K562 (cell line): ENCODE measurements at regions not wholly inside any gene's neighbourhood (a gene's known extent, or its start where the extent isn't known, plus 50 kb on each side); places are given as distances from the start of the nearest gene placed in this dataset.
"Not testable (repeated sequence)": the region's sequence is repeated elsewhere in the genome, so short reads cannot be mapped to it uniquely, and the experiment has no call there.

Experiments used
- ATAC-seq: fragments of 200-7000 bp; cut with Tn5 transposase; 3 replicates; pipeline ENCODE4 v1.9.1; 2020; ENCODE audit warnings: moderate library complexity
- BruUV-seq: library from RNA; stranded (reverse); fragments of 400-500 nt; replicated peaks from 2 replicates; lab custom pipeline; 2021; lab: Mats Ljungman, UMichigan
- CTCF ChIA-PET: fragments of 300-600 bp; formaldehyde crosslinking; extraction: SDS; loops from one replicate; lab custom pipeline; 2021; ENCODE audit warnings: low intra/inter-chr PET ratio; lab: Yijun Ruan, JAX
- POLR2A ChIA-PET: fragments of 300-600, 350-650 bp; sonication (Branson Sonifier 250); formaldehyde crosslinking; extraction: SDS; loops from one replicate; lab custom pipeline; 2021; ENCODE audit warnings: antibody characterized with exemption, inconsistent platforms; lab: Yijun Ruan, JAX
- DNase-seq, 4 experiments: peaks; one replicate each; pipeline versions ENCODE4 v3.0.0 to v3.0.0-alpha.2; 2011 to 2018; ENCODE audit warnings: low spot score in 3 of 4, mixed read lengths in 3 of 4; ENCODE audit errors: extremely low read depth in 1 of 4
- FAIRE-seq: peaks from 2 replicates; lab custom pipeline; 2011; peaks lifted over from hg19 to GRCh38; lab: Jason Lieb, UNC
- H2AFZ ChIP-seq: 2 replicates; pipeline ENCODE4 v1.6.0; 2011; ENCODE audit warnings: low read depth, low read length, control low read depth, inconsistent platforms
- H3K27ac ChIP-seq: fragments of 200-600 bp; 3 replicates; pipeline ENCODE4 v1.8.0; 2011; ENCODE audit warnings: low read depth, mild to moderate bottlenecking, control low read depth, inconsistent platforms, low read length, moderate library complexity, mixed read lengths; ENCODE audit errors: extremely low read depth
- H3K27me3 ChIP-seq, 2 experiments: fragments of 300-600 bp in 1 of 2; 2 replicates in 1 of 2; 3 replicates in 1 of 2; pipeline versions ENCODE4 v1.6.0 to v1.8.0; 2011; ENCODE audit warnings: inconsistent platforms in 2 of 2, low read length in 2 of 2, mild to moderate bottlenecking in 1 of 2, mixed read lengths in 1 of 2, moderate library complexity in 1 of 2; ENCODE audit not compliant: control insufficient read depth in 2 of 2, insufficient read depth in 2 of 2
- H3K36me3 ChIP-seq: fragments of 300-600 bp; 3 replicates; pipeline ENCODE4 v1.8.0; 2011; ENCODE audit warnings: mild to moderate bottlenecking, low read length, inconsistent platforms; ENCODE audit not compliant: control insufficient read depth, insufficient read depth
- H3K4me1 ChIP-seq, 2 experiments: fragments of 200-600 bp in 1 of 2; replicated peaks in 1 of 2; 2 replicates in 1 of 2; 3 replicates in 1 of 2; pipeline versions ENCODE4 v1.5.1 to v1.8.0; 2011; ENCODE audit warnings: inconsistent platforms in 2 of 2, low read length in 2 of 2, mild to moderate bottlenecking in 1 of 2, mixed read lengths in 1 of 2, moderate library complexity in 1 of 2; ENCODE audit not compliant: control insufficient read depth in 2 of 2, insufficient read depth in 2 of 2
- H3K4me2 ChIP-seq: 2 replicates; pipeline ENCODE4 v1.6.1; 2011; ENCODE audit warnings: low read length, control low read depth, inconsistent platforms, mixed read lengths; ENCODE audit not compliant: insufficient read depth
- H3K4me3 ChIP-seq: fragments of 200-600 bp; sonication (generic), shearing (Covaris generic); 2 replicates; pipeline ENCODE4 v1.5.1; 2016; ENCODE audit warnings: control low read depth, inconsistent platforms
- H3K79me2 ChIP-seq: fragments of 200-600 bp; 3 replicates; pipeline ENCODE4 v1.8.0; 2011; ENCODE audit warnings: low read length, inconsistent platforms; ENCODE audit not compliant: control insufficient read depth, insufficient read depth
- H3K9ac ChIP-seq, 2 experiments: 2 replicates each; pipeline versions ENCODE4 v1.6.0 to v1.6.1; 2011; ENCODE audit warnings: low read depth in 2 of 2, low read length in 2 of 2, control low read depth in 1 of 2, inconsistent platforms in 1 of 2, mild to moderate bottlenecking in 1 of 2, mixed read lengths in 1 of 2; ENCODE audit not compliant: insufficient read depth in 1 of 2
- H3K9me1 ChIP-seq: one replicate; pipeline ENCODE4 v1.6.0; 2011; ENCODE audit warnings: inconsistent platforms, mild to moderate bottlenecking, low read length, moderate library complexity; ENCODE audit not compliant: control insufficient read depth, insufficient read depth
- H3K9me3 ChIP-seq: replicated peaks from 2 replicates; pipeline ENCODE4 v1.5.1; 2011; ENCODE audit warnings: low read depth, low read length, inconsistent platforms; ENCODE audit not compliant: control insufficient read depth, insufficient read depth
- H4K20me1 ChIP-seq: replicated peaks from 2 replicates; pipeline ENCODE4 v1.6.1; 2011; ENCODE audit warnings: low read length, inconsistent platforms, mixed read lengths; ENCODE audit not compliant: control insufficient read depth, insufficient read depth
- WGBS: fragments of 100-300 bp; shearing (Covaris generic); methylation state at CpG from one replicate; pipeline ENCODE4 v1.1.6; 2016; ENCODE audit warnings: low coverage, mixed read lengths; ENCODE audit not compliant: insufficient coverage; ENCODE audit errors: missing lambda C conversion rate; 5-methylcytosine and 5-hydroxymethylcytosine counted together
- in situ Hi-C: fragments of 300-500 bp; cut with MboI; formaldehyde crosslinking; loops from 4 replicates; pipeline ENCODE4 v1.15.0; 2018; ENCODE audit warnings: inconsistent platforms, mixed read lengths
- intact Hi-C: fragments of 100-400 bp; cut with micrococcal nuclease; formaldehyde crosslinking; loops from 2 replicates; pipeline ENCODE4 v1.14.2; 2022

GRCh38 chr3:195986576-195986975, 78.2 kb upstream of the TNK2 start:
- H3K9me3 ChIP-seq, FAIRE-seq, H3K27me3 ChIP-seq, BruUV-seq, H3K9ac ChIP-seq, intact Hi-C loops, H3K4me3 ChIP-seq, H3K4me2 ChIP-seq, DNase-seq, CTCF ChIA-PET, H2AFZ ChIP-seq, H3K4me1 ChIP-seq, in situ Hi-C loops, H3K9me1 ChIP-seq, H3K27ac ChIP-seq, ATAC-seq, H4K20me1 ChIP-seq, POLR2A ChIA-PET: not testable (repeated sequence)
- peaks cover 18% of the 10 kb centered on the region; the same call in 2 of the 3 replicates for H3K36me3 ChIP-seq
- peaks cover 12% of the 10 kb centered on the region for H3K79me2 ChIP-seq
- no CpG with 5 or more reads among the region's 4 CpGs for WGBS

DNA sequence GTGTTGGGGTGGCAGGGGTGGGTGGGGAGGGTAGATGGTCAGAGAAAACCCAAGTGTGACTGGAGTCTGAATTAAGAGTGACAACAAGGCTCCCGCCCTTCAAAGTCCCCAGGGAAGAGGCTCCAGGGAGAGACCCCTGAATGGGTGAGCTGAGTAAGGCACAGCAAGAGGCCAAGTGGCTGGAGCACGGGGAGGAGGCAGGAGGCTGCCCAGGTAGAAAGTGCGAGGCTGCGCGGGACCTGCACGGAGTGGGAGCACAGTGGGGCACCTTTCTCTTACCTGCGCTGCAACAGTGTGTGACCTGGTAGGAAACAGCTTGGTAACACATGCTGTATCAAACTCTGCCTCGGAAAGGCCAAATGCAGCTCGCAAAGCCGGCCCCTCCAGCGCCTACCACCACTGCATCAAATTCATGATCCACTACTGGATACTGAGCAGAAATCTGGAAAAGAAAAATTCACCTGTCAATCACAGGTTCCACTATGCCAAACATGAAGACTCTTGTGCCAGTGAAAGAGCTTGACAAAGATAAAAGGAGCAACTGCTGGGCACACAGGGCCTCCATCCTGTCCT, 77.1 kb upstream of the TNK2 start:
- intact Hi-C loops, H3K4me3 ChIP-seq, H3K9me1 ChIP-seq, H3K4me2 ChIP-seq, H2AFZ ChIP-seq, H3K27ac ChIP-seq, H3K9ac ChIP-seq, H3K27me3 ChIP-seq, H3K4me1 ChIP-seq, CTCF ChIA-PET, BruUV-seq, ATAC-seq, H4K20me1 ChIP-seq, in situ Hi-C loops, H3K9me3 ChIP-seq, DNase-seq, FAIRE-seq, POLR2A ChIA-PET: not testable (repeated sequence)
- WGBS = 83% methylated on average over 8 of the region's 11 CpGs
- H3K36me3 ChIP-seq = peaks cover 19% of the 10 kb centered on the region; the same call in 2 of the 3 replicates
- peaks cover 12% of the 10 kb centered on the region for H3K79me2 ChIP-seq

GRCh38 chr3:195984392-195985030, 76.2 kb upstream of the TNK2 start:
- H3K9me1 ChIP-seq, CTCF ChIA-PET, H2AFZ ChIP-seq, ATAC-seq, H3K27ac ChIP-seq, H3K4me1 ChIP-seq, H4K20me1 ChIP-seq, H3K9me3 ChIP-seq, H3K4me2 ChIP-seq, DNase-seq, H3K4me3 ChIP-seq, BruUV-seq, FAIRE-seq, intact Hi-C loops, H3K27me3 ChIP-seq, POLR2A ChIA-PET, H3K9ac ChIP-seq: not testable (repeated sequence)
- peaks cover 20% of the 10 kb centered on the region; the same call in 2 of the 3 replicates for H3K36me3 ChIP-seq
- in situ Hi-C loops = loop anchor here (5.0 kb wide), 1 partner anchor 1638 kb away; no protein-coding TSS in a partner anchor
- peaks cover 10% of the 10 kb centered on the region for H3K79me2 ChIP-seq
- 96% methylated on average over 11 of the region's 12 CpGs for WGBS
